Smooth muscle cell (in vitro differentiated cells): ENCODE measurements at regions not wholly inside any gene's neighbourhood (a gene's known extent, or its start where the extent isn't known, plus 50 kb on each side); places are given as distances from the start of the nearest gene placed in this dataset.

ENCODE experiments used
- DNase-seq: peaks from one replicate; lab custom pipeline; 2025; ENCODE audit not compliant: unreplicated experiment; lab: John Stamatoyannopoulos, UW
- H2AFZ ChIP-seq: fragments of 200-600 bp; sonication (generic); 2 replicates; pipeline ENCODE4 v1.6.0; 2016; ENCODE audit warnings: antibody characterized with exemption, low read depth, mild to moderate bottlenecking
- H3F3A ChIP-seq: fragments of 200-600 bp; sonication (generic); 2 replicates; pipeline ENCODE4 v1.6.0; 2017; ENCODE audit warnings: antibody characterized with exemption, low read depth
- H3K27ac ChIP-seq: fragments of 200-600 bp; sonication (generic); 2 replicates; pipeline ENCODE4 v1.5.1; 2016; ENCODE audit warnings: low read depth, mild to moderate bottlenecking
- H3K27me3 ChIP-seq: fragments of 200-600 bp; sonication (generic); 2 replicates; pipeline ENCODE4 v1.6.1; 2016; ENCODE audit warnings: low read depth, mild to moderate bottlenecking
- H3K36me3 ChIP-seq: fragments of 200-600 bp; sonication (generic); 2 replicates; pipeline ENCODE4 v1.5.1; 2016; ENCODE audit warnings: low read depth
- H3K4me1 ChIP-seq: fragments of 200-600 bp; sonication (generic); 2 replicates; pipeline ENCODE4 v1.5.1; 2016; ENCODE audit warnings: low read depth
- H3K4me2 ChIP-seq: fragments of 200-600 bp; sonication (generic); 2 replicates; pipeline ENCODE4 v1.6.0; 2016; ENCODE audit warnings: mild to moderate bottlenecking
- H3K4me3 ChIP-seq: fragments of 200-600 bp; sonication (generic); 2 replicates; pipeline ENCODE4 v1.5.1; 2016; ENCODE audit warnings: mild to moderate bottlenecking
- H3K79me2 ChIP-seq: fragments of 200-600 bp; sonication (generic); 2 replicates; pipeline ENCODE4 v1.6.0; 2016; ENCODE audit warnings: low read depth, mild to moderate bottlenecking
- H3K9ac ChIP-seq: fragments of 200-600 bp; sonication (generic); 2 replicates; pipeline ENCODE4 v1.6.0; 2016; ENCODE audit warnings: low read depth
- H3K9me3 ChIP-seq: fragments of 200-600 bp; sonication (generic); replicated peaks from 2 replicates; pipeline ENCODE4 v1.5.1; 2016; ENCODE audit warnings: low read depth
- H4K20me1 ChIP-seq: fragments of 200-600 bp; sonication (generic); 2 replicates; pipeline ENCODE4 v1.6.0; 2016; ENCODE audit warnings: low read depth
- CTCF ChIP-seq: fragments of 200-600 bp; sonication (generic); IDR thresholded peaks from 2 replicates; pipeline ENCODE4 v1.5.1; 2017; ENCODE audit warnings: borderline replicate concordance, mild to moderate bottlenecking, antibody characterized with exemption; ENCODE audit not compliant: insufficient read depth, poor library complexity, severe bottlenecking
- WGBS: methylation state at CpG from one replicate; pipeline ENCODE4 v1.1.7; 2016; ENCODE audit warnings: low lambda C conversion rate; 5-methylcytosine and 5-hydroxymethylcytosine counted together

GRCh38 chr19:5246554-5247155, 94.0 kb downstream of the PTPRS start:
- Histone ChIP-seq H3K4me1 (no peaks in the 10 kb centered on the region), H2AFZ (no peak overlapping the region), H3K9ac (no peak overlapping the region), H3F3A (no peaks in the 10 kb centered on the region), H3K9me3 (no peaks in the 10 kb centered on the region), H4K20me1 (no peaks in the 10 kb centered on the region), H3K27me3 (no peaks in the 10 kb centered on the region), H3K4me2 (no peak overlapping the region), H3K4me3 (no peak overlapping the region), H3K36me3 (no peaks in the 10 kb centered on the region), H3K27ac (no peak overlapping the region), H3K79me2 (no peaks in the 10 kb centered on the region)
- WGBS, result 83% methylated on average over 10 of the region's 10 CpGs
- no peak for DNase-seq
- no peak for TF ChIP-seq CTCF

- Histone ChIP-seq H3K79me2 (no peaks in the 10 kb centered on the region), H3K9me3 (no peaks in the 10 kb centered on the region), H3K4me1 (no peaks in the 10 kb centered on the region), H3K9ac (no peak overlapping the region), H3K36me3 (no peaks in the 10 kb centered on the region), H2AFZ (no peak overlapping the region), H3F3A (no peaks in the 10 kb centered on the region), H3K27ac (no peak overlapping the region), H3K27me3 (no peaks in the 10 kb centered on the region), H3K4me3 (no peak overlapping the region), H3K4me2 (no peak overlapping the region), H4K20me1 (no peaks in the 10 kb centered on the region)
- no peak for DNase-seq
- TF ChIP-seq CTCF, result no peak
- WGBS, result 97% methylated on average over 34 of the region's 38 CpGs
These were observed 94.7 kb downstream of the PTPRS start for GRCh38 chr19:5245631-5246553.

DNA sequence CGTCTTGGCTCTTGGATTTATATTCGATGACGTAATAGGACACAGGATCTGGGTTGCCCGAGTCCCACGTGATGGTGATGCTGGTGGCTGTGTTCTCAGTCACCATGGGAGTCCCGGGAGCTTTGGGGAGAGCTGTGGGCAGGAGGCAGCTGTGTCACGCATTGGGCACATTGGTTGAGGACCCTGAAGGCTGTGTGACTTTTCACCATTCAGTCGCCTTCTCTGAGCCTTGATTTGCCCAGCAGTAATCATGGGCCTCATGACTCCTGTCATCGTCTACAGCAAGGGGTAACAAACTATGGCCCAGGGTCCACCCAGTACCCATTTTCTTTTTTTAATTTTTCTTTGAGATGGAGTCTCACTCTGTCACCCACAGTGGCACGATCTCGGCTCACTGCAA, 96.3 kb downstream of the PTPRS start:
- Histone ChIP-seq H3F3A (no peaks in the 10 kb centered on the region), H3K36me3 (no peaks in the 10 kb centered on the region), H3K4me2 (no peak overlapping the region), H3K4me3 (no peak overlapping the region), H3K27me3 (no peaks in the 10 kb centered on the region), H3K79me2 (no peaks in the 10 kb centered on the region), H3K9me3 (no peaks in the 10 kb centered on the region), H4K20me1 (no peaks in the 10 kb centered on the region), H2AFZ (no peak overlapping the region), H3K9ac (no peak overlapping the region), H3K4me1 (no peaks in the 10 kb centered on the region), H3K27ac (no peak overlapping the region)
- no peak for DNase-seq
- WGBS, result 98% methylated on average over 11 of the region's 11 CpGs
- TF ChIP-seq CTCF, result no peak
